ENCODE measurements at regions not wholly inside any gene's neighbourhood (a gene's known extent, or its start where the extent isn't known, plus 50 kb on each side); places are given as distances from the start of the nearest gene placed in this dataset.
"Not testable (repeated sequence)": the region's sequence is repeated elsewhere in the genome, so short reads cannot be mapped to it uniquely, and the experiment has no call there.

GRCh38 chr14:51341338-51341737, 101.3 kb downstream of the TMX1 start:
- peak; percentile 44 for ATAC-seq
- DNase-seq (ENCODE audit: low spot score), result no peak

GRCh38 chr14:51342226-51342625, 102.2 kb downstream of the TMX1 start:
- no peak for ATAC-seq
- no peak for DNase-seq (ENCODE audit: low spot score)

- ATAC-seq, result no peak
- no peak for DNase-seq (ENCODE audit: low spot score)
Observed at GRCh38 chr14:51351997-51352396, 112.0 kb downstream of the TMX1 start.

- DNase-seq (ENCODE audit: low spot score), result no peak
Observed at GRCh38 chr14:51353901-51354300, 113.9 kb downstream of the TMX1 start.

GRCh38 chr14:51354846-51355245, 114.8 kb downstream of the TMX1 start:
- DNase-seq (ENCODE audit: low spot score), result no peak
- ATAC-seq, result no peak

More at GRCh38 chr14:51353901-51354300, 113.9 kb downstream of the TMX1 start:
- no peak for ATAC-seq

GRCh38 chr14:51356381-51356780, 116.3 kb downstream of the TMX1 start:
- ATAC-seq (no peak), DNase-seq (ENCODE audit: low spot score) (no peak)

- DNase-seq (ENCODE audit: low spot score) (no peak), ATAC-seq (no peak)
Observed at GRCh38 chr14:51357250-51357649, 117.2 kb downstream of the TMX1 start.

GRCh38 chr14:51360592-51360991, 120.5 kb downstream of the TMX1 start:
- DNase-seq (ENCODE audit: low spot score) (no peak), ATAC-seq (no peak)

- ATAC-seq (no peak), DNase-seq (ENCODE audit: low spot score) (no peak)
Observed at GRCh38 chr14:51365241-51365965, 125.4 kb downstream of the TMX1 start.

GRCh38 chr14:51366460-51366859, 126.4 kb downstream of the TMX1 start:
- ATAC-seq; DNase-seq (ENCODE audit: low spot score): not testable (repeated sequence)

- not testable (repeated sequence) for ATAC-seq
Observed at GRCh38 chr14:51366866-51367599, 127.0 kb downstream of the TMX1 start.

GRCh38 chr14:51367600-51367931, 127.5 kb downstream of the TMX1 start:
- ATAC-seq (no peak), DNase-seq (ENCODE audit: low spot score) (no peak)

More at GRCh38 chr14:51366866-51367599, 127.0 kb downstream of the TMX1 start:
- not testable (repeated sequence) for DNase-seq (ENCODE audit: low spot score)

- ATAC-seq (no peak), DNase-seq (ENCODE audit: low spot score) (no peak)
Observed at GRCh38 chr14:51368721-51369163, 128.7 kb downstream of the TMX1 start.

- ATAC-seq, result peak; percentile 91
- no peak for DNase-seq (ENCODE audit: low spot score)
Observed at GRCh38 chr14:51369814-51370213, 129.8 kb downstream of the TMX1 start.

- ATAC-seq, result no peak
Observed at GRCh38 chr14:51370758-51371386, 130.8 kb downstream of the TMX1 start.

GRCh38 chr14:51377186-51377585, 137.1 kb downstream of the TMX1 start:
- ATAC-seq; DNase-seq (ENCODE audit: low spot score): not testable (repeated sequence)

More at GRCh38 chr14:51370758-51371386, 130.8 kb downstream of the TMX1 start:
- DNase-seq (ENCODE audit: low spot score), result no peak

GRCh38 chr14:51382506-51382905, 142.5 kb downstream of the TMX1 start:
- DNase-seq (ENCODE audit: low spot score) (no peak), ATAC-seq (no peak)

- DNase-seq (ENCODE audit: low spot score) (no peak), ATAC-seq (no peak)
Observed at GRCh38 chr14:51386411-51386810, 146.4 kb downstream of the TMX1 start.

- ATAC-seq (no peak), DNase-seq (ENCODE audit: low spot score) (no peak)
Observed at GRCh38 chr14:51386983-51387735, 147.1 kb downstream of the TMX1 start.

- DNase-seq (ENCODE audit: low spot score), result no peak
- ATAC-seq, result no peak
Observed at GRCh38 chr14:51392416-51392815, 152.4 kb downstream of the TMX1 start.

GRCh38 chr14:51394384-51394783, 154.3 kb downstream of the TMX1 start:
- ATAC-seq (no peak), DNase-seq (ENCODE audit: low spot score) (no peak)
